ENCODE measurements at regions not wholly inside any gene's neighbourhood (a gene's known extent, or its start where the extent isn't known, plus 50 kb on each side); places are given as distances from the start of the nearest gene placed in this dataset.
"Not testable (repeated sequence)": the region's sequence is repeated elsewhere in the genome, so short reads cannot be mapped to it uniquely, and the experiment has no call there.

GRCh38 chr6:15183979-15184378 lies 61.9 kb upstream of the JARID2 start:
- no peaks in the 10 kb centered on the region for H3K27me3 ChIP-seq (ENCODE audit: insufficient read depth, low read length)
- H3K36me3 ChIP-seq (ENCODE audit: insufficient read depth, low read length) = no peaks in the 10 kb centered on the region
- no peaks in the 10 kb centered on the region for H3K9me3 ChIP-seq (ENCODE audit: insufficient read depth, low read depth, low read length)
- 100% methylated on average over 2 of the region's 2 CpGs for WGBS
- no peak overlapping the region for H3K27ac ChIP-seq (ENCODE audit: low read depth, low read length)
- no peak overlapping the region for H3K4me3 ChIP-seq (ENCODE audit: low read length)
- no peak overlapping the region for H3K9ac ChIP-seq (ENCODE audit: low read depth, low read length)
- H3K4me1 ChIP-seq (ENCODE audit: insufficient read depth, low read length) = no peaks in the 10 kb centered on the region

- 95% methylated on average over 2 of the region's 2 CpGs for WGBS
- H3K4me3 ChIP-seq (ENCODE audit: low read length) = no peak overlapping the region
These were observed 61.4 kb upstream of the JARID2 start for GRCh38 chr6:15184441-15184861.

GRCh38 chr6:15185111-15185510 lies 60.8 kb upstream of the JARID2 start:
- 92% methylated on average over 8 of the region's 8 CpGs for WGBS
- H3K36me3 ChIP-seq (ENCODE audit: insufficient read depth, low read length) = not testable (repeated sequence)

More at GRCh38 chr6:15184441-15184861, 61.4 kb upstream of the JARID2 start:
- H3K9ac ChIP-seq (ENCODE audit: low read depth, low read length) = no peak overlapping the region
- no peak overlapping the region for H3K27ac ChIP-seq (ENCODE audit: low read depth, low read length)
- no peaks in the 10 kb centered on the region for H3K36me3 ChIP-seq (ENCODE audit: insufficient read depth, low read length)
- H3K4me1 ChIP-seq (ENCODE audit: insufficient read depth, low read length) = no peaks in the 10 kb centered on the region
- no peaks in the 10 kb centered on the region for H3K27me3 ChIP-seq (ENCODE audit: insufficient read depth, low read length)
- H3K9me3 ChIP-seq (ENCODE audit: insufficient read depth, low read depth, low read length) = no peaks in the 10 kb centered on the region

GRCh38 chr6:15193451-15193850 lies 52.4 kb upstream of the JARID2 start:
- not testable (repeated sequence) for H3K36me3 ChIP-seq (ENCODE audit: insufficient read depth, low read length); H3K27ac ChIP-seq (ENCODE audit: low read depth, low read length); H3K9ac ChIP-seq (ENCODE audit: low read depth, low read length); H3K4me3 ChIP-seq (ENCODE audit: low read length); H3K9me3 ChIP-seq (ENCODE audit: insufficient read depth, low read depth, low read length); H3K4me1 ChIP-seq (ENCODE audit: insufficient read depth, low read length); H3K27me3 ChIP-seq (ENCODE audit: insufficient read depth, low read length)
- WGBS = 92% methylated on average over 8 of the region's 10 CpGs

More at GRCh38 chr6:15185111-15185510, 60.8 kb upstream of the JARID2 start:
- not testable (repeated sequence) for H3K9ac ChIP-seq (ENCODE audit: low read depth, low read length); H3K27ac ChIP-seq (ENCODE audit: low read depth, low read length); H3K4me1 ChIP-seq (ENCODE audit: insufficient read depth, low read length); H3K27me3 ChIP-seq (ENCODE audit: insufficient read depth, low read length); H3K4me3 ChIP-seq (ENCODE audit: low read length); H3K9me3 ChIP-seq (ENCODE audit: insufficient read depth, low read depth, low read length)

- no peaks in the 10 kb centered on the region for H3K4me1 ChIP-seq (ENCODE audit: insufficient read depth, low read length)
- H3K4me3 ChIP-seq (ENCODE audit: low read length) = no peak overlapping the region
- WGBS = 96% methylated on average over 4 of the region's 4 CpGs
- H3K9ac ChIP-seq (ENCODE audit: low read depth, low read length) = no peak overlapping the region
- no peak overlapping the region for H3K27ac ChIP-seq (ENCODE audit: low read depth, low read length)
- H3K36me3 ChIP-seq (ENCODE audit: insufficient read depth, low read length) = no peaks in the 10 kb centered on the region
- no peaks in the 10 kb centered on the region for H3K9me3 ChIP-seq (ENCODE audit: insufficient read depth, low read depth, low read length)
- H3K27me3 ChIP-seq (ENCODE audit: insufficient read depth, low read length) = no peaks in the 10 kb centered on the region
These were observed 51.4 kb upstream of the JARID2 start for GRCh38 chr6:15194453-15194852.
